ENCODE measurements at regions not wholly inside any gene's neighbourhood (a gene's known extent, or its start where the extent isn't known, plus 50 kb on each side); places are given as distances from the start of the nearest gene placed in this dataset.

DNA sequence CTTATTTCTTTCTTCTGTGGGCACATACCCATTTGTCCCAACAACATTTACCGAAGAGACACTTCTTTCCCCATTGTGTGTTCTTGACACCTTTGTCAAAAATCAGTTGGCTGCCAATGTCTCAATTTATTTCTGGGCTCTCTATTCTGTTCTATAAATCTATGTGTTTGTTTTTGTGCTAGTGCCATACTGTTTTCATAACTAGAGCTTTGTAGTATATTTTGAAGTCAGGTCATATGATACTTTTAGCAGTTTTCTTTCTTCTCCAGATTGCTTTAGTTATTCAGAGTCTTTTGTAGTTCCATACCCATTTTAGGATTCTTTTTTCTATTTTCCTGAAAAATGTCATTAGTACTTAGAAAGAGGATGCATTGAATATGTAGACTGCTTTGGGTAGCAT is 1276.3 kb downstream of the SLITRK1 start:
- CTCF ChIA-PET, result no interaction called here
- WGBS (ENCODE audit: insufficient coverage), result no CpG with 5 or more reads among the region's 1 CpG
- Mint-ChIP-seq H3K27me3 (no peaks in the 10 kb centered on the region), H3K4me1 (no peaks in the 10 kb centered on the region), H3K9me3 (ENCODE audit: insufficient read depth) (peaks cover 12% of the 10 kb centered on the region), H3K4me3 (no peak overlapping the region), H3K27ac (no peak overlapping the region)
- Histone ChIP-seq H3K9ac (ENCODE audit: low read length) (no peak overlapping the region), H3K36me3 (replicated peaks in 1 of 2; ENCODE audit: control extremely low read depth in 1 of 2, control insufficient read depth in 1 of 2, extremely low read depth in 1 of 2, insufficient read depth in 2 of 2, low read length in 1 of 2) (no peaks in the 10 kb centered on the region), H3K4me1 (ENCODE audit: control insufficient read depth in 2 of 2, insufficient read depth in 2 of 2, low read length in 2 of 2) (no peaks in the 10 kb centered on the region), H3K27ac (ENCODE audit: low read length in 2 of 2) (no peak overlapping the region), H2AFZ (ENCODE audit: insufficient read depth, low read depth, low read length, poor library complexity, severe bottlenecking) (no peak overlapping the region), H3K4me2 (replicated peaks; ENCODE audit: low read depth, low read length, poor library complexity, severe bottlenecking) (no peak overlapping the region), H3K4me3 (ENCODE audit: control extremely low read depth in 1 of 5, extremely low read depth in 1 of 5, insufficient read depth in 1 of 5, low read depth in 2 of 5, low read length in 4 of 5) (no peak overlapping the region), H3K9me3 (ENCODE audit: control extremely low read depth in 1 of 3, control insufficient read depth in 2 of 3, insufficient read depth in 1 of 3, low read length in 2 of 3) (peaks cover 0 to 1% (median 0%) of the 10 kb centered on the region in 3 donors), H3K27me3 (replicated peaks in 1 of 4; ENCODE audit: control extremely low read depth in 1 of 4, control insufficient read depth in 3 of 4, insufficient read depth in 4 of 4, low read length in 3 of 4) (no peaks in the 10 kb centered on the region), H4K20me1 (ENCODE audit: control insufficient read depth, insufficient read depth, low read length, poor library complexity, severe bottlenecking) (no peaks in the 10 kb centered on the region), H3K79me2 (ENCODE audit: control insufficient read depth, insufficient read depth, low read length) (no peaks in the 10 kb centered on the region)
- ATAC-seq (ENCODE audit: low read depth) (no peak), DNase-seq (no peak)
- POLR2A ChIA-PET, result no interaction called here
- TF ChIP-seq EZH2 (IDR thresholded peaks at IDR 0.05; ENCODE audit: borderline replicate concordance, insufficient read depth, low read depth, low read length, poor library complexity, severe bottlenecking), result no peak
- TF ChIP-seq, protein P1, sequence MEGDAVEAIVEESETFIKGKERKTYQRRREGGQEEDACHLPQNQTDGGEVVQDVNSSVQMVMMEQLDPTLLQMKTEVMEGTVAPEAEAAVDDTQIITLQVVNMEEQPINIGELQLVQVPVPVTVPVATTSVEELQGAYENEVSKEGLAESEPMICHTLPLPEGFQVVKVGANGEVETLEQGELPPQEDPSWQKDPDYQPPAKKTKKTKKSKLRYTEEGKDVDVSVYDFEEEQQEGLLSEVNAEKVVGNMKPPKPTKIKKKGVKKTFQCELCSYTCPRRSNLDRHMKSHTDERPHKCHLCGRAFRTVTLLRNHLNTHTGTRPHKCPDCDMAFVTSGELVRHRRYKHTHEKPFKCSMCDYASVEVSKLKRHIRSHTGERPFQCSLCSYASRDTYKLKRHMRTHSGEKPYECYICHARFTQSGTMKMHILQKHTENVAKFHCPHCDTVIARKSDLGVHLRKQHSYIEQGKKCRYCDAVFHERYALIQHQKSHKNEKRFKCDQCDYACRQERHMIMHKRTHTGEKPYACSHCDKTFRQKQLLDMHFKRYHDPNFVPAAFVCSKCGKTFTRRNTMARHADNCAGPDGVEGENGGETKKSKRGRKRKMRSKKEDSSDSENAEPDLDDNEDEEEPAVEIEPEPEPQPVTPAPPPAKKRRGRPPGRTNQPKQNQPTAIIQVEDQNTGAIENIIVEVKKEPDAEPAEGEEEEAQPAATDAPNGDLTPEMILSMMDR (IDR thresholded peaks at IDR 0.05), result no peak
- intact Hi-C loops (cut with micrococcal nuclease), result no loop called here

DNA sequence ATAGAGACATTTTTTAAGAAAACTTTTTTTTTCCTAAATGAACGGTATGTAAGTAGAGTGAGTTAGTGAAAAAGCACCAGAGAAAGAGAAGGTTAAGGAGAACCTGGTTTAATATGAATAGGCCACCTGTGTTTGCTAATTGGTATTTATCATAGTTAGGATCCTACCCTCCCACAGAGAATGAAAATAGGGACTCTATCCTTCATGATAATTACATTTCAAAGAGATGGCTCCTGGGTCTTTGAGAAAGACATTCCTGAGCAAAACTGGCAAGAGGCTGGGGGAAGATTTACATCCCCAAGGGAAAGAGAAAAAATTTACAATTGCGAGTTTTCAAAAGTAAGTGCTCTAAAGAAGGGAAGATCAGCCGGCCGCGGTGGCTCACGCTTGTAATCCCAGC is 1284.5 kb downstream of the SLITRK1 start:
- POLR2A ChIA-PET, result no interaction called here
- CTCF ChIA-PET, result no interaction called here

More for the DNA sequence above, 1284.5 kb downstream of the SLITRK1 start:
- no peak for DNase-seq
- H2AFZ ChIP-seq (ENCODE audit: insufficient read depth, low read depth, low read length, poor library complexity, severe bottlenecking), result no peak overlapping the region
- H3K9ac ChIP-seq (ENCODE audit: low read length), result no peak overlapping the region
- H3K27me3 Mint-ChIP-seq, result no peaks in the 10 kb centered on the region
- no peak overlapping the region for H3K27ac ChIP-seq (ENCODE audit: low read length in 2 of 2)
- no peak overlapping the region for H3K4me2 ChIP-seq (replicated peaks; ENCODE audit: low read depth, low read length, poor library complexity, severe bottlenecking)
- no peak overlapping the region for H3K4me3 ChIP-seq (ENCODE audit: control extremely low read depth in 1 of 5, extremely low read depth in 1 of 5, insufficient read depth in 1 of 5, low read depth in 2 of 5, low read length in 4 of 5)
- no peak for TF ChIP-seq EZH2 (IDR thresholded peaks at IDR 0.05; ENCODE audit: borderline replicate concordance, insufficient read depth, low read depth, low read length, poor library complexity, severe bottlenecking)
- TF ChIP-seq, protein P1 (IDR thresholded peaks at IDR 0.05), result no peak
- H3K27me3 ChIP-seq (replicated peaks in 1 of 4; ENCODE audit: control extremely low read depth in 1 of 4, control insufficient read depth in 3 of 4, insufficient read depth in 4 of 4, low read length in 3 of 4), result no peaks in the 10 kb centered on the region
- no peak overlapping the region for H3K4me3 Mint-ChIP-seq
- H3K36me3 ChIP-seq (replicated peaks in 1 of 2; ENCODE audit: control extremely low read depth in 1 of 2, control insufficient read depth in 1 of 2, extremely low read depth in 1 of 2, insufficient read depth in 2 of 2, low read length in 1 of 2), result no peaks in the 10 kb centered on the region
- no peaks in the 10 kb centered on the region for H3K4me1 Mint-ChIP-seq
- 100% methylated on average over 4 of the region's 6 CpGs for WGBS (ENCODE audit: insufficient coverage)
- intact Hi-C loops (cut with micrococcal nuclease), result no loop called here
- H4K20me1 ChIP-seq (ENCODE audit: control insufficient read depth, insufficient read depth, low read length, poor library complexity, severe bottlenecking), result no peaks in the 10 kb centered on the region
- no peak for ATAC-seq (ENCODE audit: low read depth)
- peaks cover 0 to under 1% (median 0%) of the 10 kb centered on the region in 3 donors for H3K9me3 ChIP-seq (ENCODE audit: control extremely low read depth in 1 of 3, control insufficient read depth in 2 of 3, insufficient read depth in 1 of 3, low read length in 2 of 3)
- H3K9me3 Mint-ChIP-seq (ENCODE audit: insufficient read depth), result peaks cover 5% of the 10 kb centered on the region
- no peaks in the 10 kb centered on the region for H3K4me1 ChIP-seq (ENCODE audit: control insufficient read depth in 2 of 2, insufficient read depth in 2 of 2, low read length in 2 of 2)
- H3K79me2 ChIP-seq (ENCODE audit: control insufficient read depth, insufficient read depth, low read length), result no peaks in the 10 kb centered on the region
- no peak overlapping the region for H3K27ac Mint-ChIP-seq
